OCI-LY1 (cell line): ENCODE measurements at regions not wholly inside any gene's neighbourhood (a gene's known extent, or its start where the extent isn't known, plus 50 kb on each side); places are given as distances from the start of the nearest gene placed in this dataset.

ENCODE experiments used
- H2AFZ ChIP-seq: fragments of 200-600 bp; sonication (generic), shearing (Covaris generic); 2 replicates; pipeline ENCODE4 v1.6.0; 2014; ENCODE audit warnings: antibody characterized with exemption, mild to moderate bottlenecking, low read length
- H3F3A ChIP-seq: fragments of 200-600 bp; sonication (generic), shearing (Covaris generic); 2 replicates; pipeline ENCODE4 v1.6.0; 2014; ENCODE audit warnings: mild to moderate bottlenecking, antibody characterized with exemption, low read length, moderate library complexity; ENCODE audit not compliant: insufficient read depth
- H3K27ac ChIP-seq: fragments of 200-600 bp; sonication (generic); 2 replicates; pipeline ENCODE4 v1.5.1; 2014; ENCODE audit warnings: low read length, mixed run types, mild to moderate bottlenecking, low read depth; ENCODE audit not compliant: poor library complexity, severe bottlenecking
- H3K27me3 ChIP-seq: fragments of 200-600 bp; sonication (generic); 2 replicates; pipeline ENCODE4 v1.6.0; 2014; ENCODE audit warnings: antibody characterized with exemption, mild to moderate bottlenecking, low read length, moderate library complexity; ENCODE audit not compliant: insufficient read depth
- H3K36me3 ChIP-seq: fragments of 200-600 bp; sonication (generic); 2 replicates; pipeline ENCODE4 v1.6.1; 2014; ENCODE audit warnings: mild to moderate bottlenecking, antibody characterized with exemption, low read length, moderate library complexity, mixed read lengths; ENCODE audit not compliant: insufficient read depth
- H3K4me1 ChIP-seq: fragments of 200-600 bp; sonication (generic); 2 replicates; pipeline ENCODE4 v1.5.1; 2014; ENCODE audit warnings: mild to moderate bottlenecking, low read length, moderate library complexity; ENCODE audit not compliant: insufficient read depth, severe bottlenecking
- H3K4me2 ChIP-seq: fragments of 200-600 bp; sonication (generic), shearing (Covaris generic); 2 replicates; pipeline ENCODE4 v1.6.1; 2014; ENCODE audit warnings: low read length
- H3K4me3 ChIP-seq: fragments of 200-600 bp; sonication (generic); 2 replicates; pipeline ENCODE4 v1.5.1; 2014; ENCODE audit warnings: low read length, low read depth, mild to moderate bottlenecking, mixed read lengths; ENCODE audit not compliant: poor library complexity, severe bottlenecking
- H3K79me2 ChIP-seq: fragments of 200-600 bp; shearing (Covaris generic); 2 replicates; pipeline ENCODE4 v1.6.1; 2016; ENCODE audit warnings: mixed run types, low read length, mixed read lengths; ENCODE audit not compliant: insufficient read depth
- H3K9ac ChIP-seq: fragments of 200-600 bp; sonication (generic), shearing (Covaris generic); 2 replicates; pipeline ENCODE4 v1.6.1; 2014; ENCODE audit warnings: mild to moderate bottlenecking, low read length, mixed read lengths
- H3K9me2 ChIP-seq: fragments of 200-600 bp; sonication (generic), shearing (Covaris generic); 2 replicates; pipeline ENCODE4 v1.6.1; 2014; ENCODE audit warnings: low read depth, mild to moderate bottlenecking, low read length, mixed read lengths
- H3K9me3 ChIP-seq: fragments of 200-600 bp; shearing (Covaris generic); 2 replicates; pipeline ENCODE4 v1.6.1; 2014; ENCODE audit warnings: low read length, mixed read lengths
- H4K20me1 ChIP-seq: fragments of 200-600 bp; sonication (generic), shearing (Covaris generic); 2 replicates; pipeline ENCODE4 v1.6.0; 2016; ENCODE audit warnings: mild to moderate bottlenecking, low read length; ENCODE audit not compliant: insufficient read depth
- CTCF ChIP-seq: fragments of 200-600 bp; sonication (generic), shearing (Covaris generic); IDR thresholded peaks from 2 replicates; pipeline ENCODE4 v1.5.1; 2017; ENCODE audit warnings: mild to moderate bottlenecking, antibody characterized with exemption, low read length, moderate library complexity, mixed read lengths
- EZH2 ChIP-seq: fragments of 200-600 bp; sonication (generic), shearing (Covaris generic); IDR thresholded peaks from 2 replicates; pipeline ENCODE4 v1.8.0; 2017; ENCODE audit warnings: borderline replicate concordance, mixed run types, mild to moderate bottlenecking, antibody characterized with exemption, low read length, moderate library complexity, mixed read lengths

- H3K36me3 ChIP-seq = no peaks in the 10 kb centered on the region
- no peaks in the 10 kb centered on the region for H3K79me2 ChIP-seq
- TF ChIP-seq EZH2 (no peak), CTCF (no peak)
- H3K4me2 ChIP-seq = no peak overlapping the region
- H3K4me1 ChIP-seq = no peaks in the 10 kb centered on the region
- H3K9me3 ChIP-seq = no peaks in the 10 kb centered on the region
- H3K9ac ChIP-seq = no peak overlapping the region
- no peak overlapping the region for H3K4me3 ChIP-seq
- H3K27me3 ChIP-seq = no peaks in the 10 kb centered on the region
- H3F3A ChIP-seq = no peaks in the 10 kb centered on the region
- H3K9me2 ChIP-seq = no peaks in the 10 kb centered on the region
- no peak overlapping the region for H3K27ac ChIP-seq
- H2AFZ ChIP-seq = no peak overlapping the region
- no peaks in the 10 kb centered on the region for H4K20me1 ChIP-seq
Observed at GRCh38 chr10:33047655-33048054, 89.6 kb upstream of the ITGB1 start.

- H3K36me3 ChIP-seq = no peaks in the 10 kb centered on the region
- no peak overlapping the region for H3K4me3 ChIP-seq
- H3K9me2 ChIP-seq = no peaks in the 10 kb centered on the region
- no peak overlapping the region for H3K4me2 ChIP-seq
- H3K9me3 ChIP-seq = no peaks in the 10 kb centered on the region
- H3K27ac ChIP-seq = no peak overlapping the region
- H3K79me2 ChIP-seq = no peaks in the 10 kb centered on the region
- no peaks in the 10 kb centered on the region for H4K20me1 ChIP-seq
- H2AFZ ChIP-seq = no peak overlapping the region
- no peaks in the 10 kb centered on the region for H3K4me1 ChIP-seq
- no peak for TF ChIP-seq EZH2
- no peak for TF ChIP-seq CTCF
- H3F3A ChIP-seq = no peaks in the 10 kb centered on the region
- H3K27me3 ChIP-seq = no peaks in the 10 kb centered on the region
- no peak overlapping the region for H3K9ac ChIP-seq
Observed at GRCh38 chr10:33046792-33047191, 88.8 kb upstream of the ITGB1 start.

- no peak overlapping the region for H3K4me2 ChIP-seq
- no peaks in the 10 kb centered on the region for H3K27me3 ChIP-seq
- TF ChIP-seq EZH2 (no peak), CTCF (no peak)
- no peaks in the 10 kb centered on the region for H3K9me2 ChIP-seq
- H4K20me1 ChIP-seq = no peaks in the 10 kb centered on the region
- H3K79me2 ChIP-seq = no peaks in the 10 kb centered on the region
- no peaks in the 10 kb centered on the region for H3K9me3 ChIP-seq
- H3K9ac ChIP-seq = no peak overlapping the region
- H3K4me1 ChIP-seq = no peaks in the 10 kb centered on the region
- H2AFZ ChIP-seq = no peak overlapping the region
- H3F3A ChIP-seq = no peaks in the 10 kb centered on the region
- no peak overlapping the region for H3K27ac ChIP-seq
- no peaks in the 10 kb centered on the region for H3K36me3 ChIP-seq
- H3K4me3 ChIP-seq = no peak overlapping the region
Observed at GRCh38 chr10:33045421-33045820, 87.4 kb upstream of the ITGB1 start.
